HG02885 (cell line): ENCODE measurements at regions not wholly inside any gene's neighbourhood (a gene's known extent, or its start where the extent isn't known, plus 50 kb on each side); places are given as distances from the start of the nearest gene placed in this dataset.

ENCODE experiments used
- ATAC-seq: cut with Tn5 transposase; IDR thresholded peaks from one replicate; pipeline ENCODE4 v1.9.1; 2021; ENCODE audit warnings: mild to moderate bottlenecking; ENCODE audit not compliant: unreplicated experiment, poor library complexity

- no peak for ATAC-seq
These were observed 173.4 kb downstream of the ANAPC1 start for GRCh38 chr2:111710613-111711012.

- ATAC-seq, result no peak
These were observed 172.7 kb downstream of the ANAPC1 start for GRCh38 chr2:111711270-111711669.

GRCh38 chr2:111712361-111712760, 171.6 kb downstream of the ANAPC1 start:
- no peak for ATAC-seq

GRCh38 chr2:111712940-111713515, 171.0 kb downstream of the ANAPC1 start:
- ATAC-seq, result no peak

GRCh38 chr2:111715987-111716904, 167.7 kb downstream of the ANAPC1 start:
- no peak for ATAC-seq

GRCh38 chr2:111716905-111717775, 166.9 kb downstream of the ANAPC1 start:
- ATAC-seq, result no peak
